ENCODE measurements at regions not wholly inside any gene's neighbourhood (a gene's known extent, or its start where the extent isn't known, plus 50 kb on each side); places are given as distances from the start of the nearest gene placed in this dataset.

- TF ChIP-seq POLR2A (IDR thresholded peaks at IDR 0.05) (no peak), CTCF (IDR thresholded peaks at IDR 0.05) (no peak)
These were observed 187.5 kb downstream of the ICE1 start for GRCh38 chr5:5609935-5610334.

Data from heart left ventricle (tissue), 13 donors.